Thoracic aorta (tissue), 2 donors: ENCODE measurements at regions not wholly inside any gene's neighbourhood (a gene's known extent, or its start where the extent isn't known, plus 50 kb on each side); places are given as distances from the start of the nearest gene placed in this dataset.

Source experiments
- ATAC-seq: fragments of 150-250 bp; one replicate; pipeline ENCODE4 v1.8.0; 2017; ENCODE audit warnings: low read depth; ENCODE audit not compliant: insufficient number of reproducible peaks, low FRiP score
- DNase-seq: peaks from one replicate; pipeline ENCODE4 v3.0.0-alpha.2; 2020; ENCODE audit warnings: low spot score
- H3K27ac ChIP-seq, 2 donors: fragments of 200-600 bp; sonication (generic); 1 replicate in 1 of 2; 2 replicates in 1 of 2; pipeline ENCODE4 v1.5.1; 2016; ENCODE audit warnings: mild to moderate bottlenecking in 2 of 2, moderate library complexity in 2 of 2
- H3K27me3 ChIP-seq: fragments of 200-600 bp; sonication (generic); replicated peaks from 2 replicates; pipeline ENCODE4 v1.6.0; 2016; ENCODE audit warnings: mild to moderate bottlenecking; ENCODE audit not compliant: insufficient read depth
- H3K36me3 ChIP-seq: fragments of 200-600 bp; sonication (generic); one replicate; pipeline ENCODE4 v1.5.1; 2016
- H3K4me1 ChIP-seq, 2 donors: fragments of 200-600 bp; sonication (generic); 1 replicate in 1 of 2; 2 replicates in 1 of 2; pipeline versions ENCODE4 v1.5.1 to v1.6.0; 2016; ENCODE audit warnings: low read depth in 2 of 2, mild to moderate bottlenecking in 1 of 2; ENCODE audit not compliant: control insufficient read depth in 1 of 2
- H3K4me3 ChIP-seq: fragments of 200-600 bp; sonication (generic); 2 replicates; pipeline ENCODE4 v1.5.1; 2016; ENCODE audit warnings: mild to moderate bottlenecking
- H3K9me3 ChIP-seq: fragments of 200-600 bp; sonication (generic); 2 replicates; pipeline ENCODE4 v1.5.1; 2016
- TF ChIP-seq, protein P1 (sequence below): fragments of 200-600 bp; sonication (generic); IDR thresholded peaks from one replicate; pipeline ENCODE4 v1.5.1; 2019; ENCODE audit warnings: antibody characterized with exemption

DNA sequence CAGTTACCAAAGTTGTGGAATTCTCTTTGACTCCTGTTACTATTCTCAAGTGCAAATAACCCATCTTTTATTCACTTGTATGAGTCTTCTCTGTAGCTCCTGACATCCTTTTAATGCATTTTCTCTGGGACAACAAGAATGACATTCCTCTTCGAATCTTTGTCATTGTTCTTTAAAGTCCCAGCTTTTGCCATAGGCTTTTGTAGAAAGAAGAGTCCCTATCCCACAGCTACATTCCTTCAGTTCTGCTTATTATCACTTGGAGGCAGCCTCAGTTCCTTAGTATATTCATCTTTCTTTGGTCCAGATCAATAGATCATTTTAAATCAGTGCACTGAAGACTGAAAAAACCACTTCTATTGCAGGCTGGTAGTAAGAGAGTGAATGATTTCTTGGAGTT lies 560.2 kb downstream of the DACH1 start:
- H3K27me3 ChIP-seq, result no peaks in the 10 kb centered on the region
- no peak for ATAC-seq
- TF ChIP-seq, protein P1, sequence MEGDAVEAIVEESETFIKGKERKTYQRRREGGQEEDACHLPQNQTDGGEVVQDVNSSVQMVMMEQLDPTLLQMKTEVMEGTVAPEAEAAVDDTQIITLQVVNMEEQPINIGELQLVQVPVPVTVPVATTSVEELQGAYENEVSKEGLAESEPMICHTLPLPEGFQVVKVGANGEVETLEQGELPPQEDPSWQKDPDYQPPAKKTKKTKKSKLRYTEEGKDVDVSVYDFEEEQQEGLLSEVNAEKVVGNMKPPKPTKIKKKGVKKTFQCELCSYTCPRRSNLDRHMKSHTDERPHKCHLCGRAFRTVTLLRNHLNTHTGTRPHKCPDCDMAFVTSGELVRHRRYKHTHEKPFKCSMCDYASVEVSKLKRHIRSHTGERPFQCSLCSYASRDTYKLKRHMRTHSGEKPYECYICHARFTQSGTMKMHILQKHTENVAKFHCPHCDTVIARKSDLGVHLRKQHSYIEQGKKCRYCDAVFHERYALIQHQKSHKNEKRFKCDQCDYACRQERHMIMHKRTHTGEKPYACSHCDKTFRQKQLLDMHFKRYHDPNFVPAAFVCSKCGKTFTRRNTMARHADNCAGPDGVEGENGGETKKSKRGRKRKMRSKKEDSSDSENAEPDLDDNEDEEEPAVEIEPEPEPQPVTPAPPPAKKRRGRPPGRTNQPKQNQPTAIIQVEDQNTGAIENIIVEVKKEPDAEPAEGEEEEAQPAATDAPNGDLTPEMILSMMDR, result no peak
- no peak overlapping the region for H3K4me3 ChIP-seq
- no peak overlapping the region for H3K27ac ChIP-seq
- no peaks in the 10 kb centered on the region for H3K4me1 ChIP-seq
- no peak for DNase-seq
- no peaks in the 10 kb centered on the region for H3K36me3 ChIP-seq
- H3K9me3 ChIP-seq, result no peaks in the 10 kb centered on the region

DNA sequence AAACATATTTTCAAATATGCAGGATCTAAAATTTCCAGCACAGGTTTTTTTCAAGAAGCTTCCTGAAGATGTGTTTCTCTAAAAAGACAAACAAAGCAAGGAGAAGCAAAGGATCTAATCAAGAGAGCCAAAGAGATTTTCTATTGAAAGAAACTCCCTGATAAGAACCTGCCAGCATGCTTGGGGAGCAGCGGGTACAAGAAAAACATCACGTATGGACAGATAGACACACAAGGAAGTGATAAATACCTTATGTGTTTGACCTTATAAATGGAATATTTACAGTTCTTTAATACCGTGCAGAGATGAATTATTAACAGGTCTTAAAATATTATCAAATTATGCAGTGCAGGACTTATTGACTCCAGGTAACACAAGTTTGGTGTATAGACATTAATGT lies 562.1 kb downstream of the DACH1 start:
- H3K27ac ChIP-seq, result no peak overlapping the region
- no peaks in the 10 kb centered on the region for H3K36me3 ChIP-seq
- H3K27me3 ChIP-seq, result no peaks in the 10 kb centered on the region
- DNase-seq, result no peak
- TF ChIP-seq, protein P1, result no peak
- H3K9me3 ChIP-seq, result no peaks in the 10 kb centered on the region
- no peaks in the 10 kb centered on the region for H3K4me1 ChIP-seq
- no peak for ATAC-seq
- H3K4me3 ChIP-seq, result no peak overlapping the region

DNA sequence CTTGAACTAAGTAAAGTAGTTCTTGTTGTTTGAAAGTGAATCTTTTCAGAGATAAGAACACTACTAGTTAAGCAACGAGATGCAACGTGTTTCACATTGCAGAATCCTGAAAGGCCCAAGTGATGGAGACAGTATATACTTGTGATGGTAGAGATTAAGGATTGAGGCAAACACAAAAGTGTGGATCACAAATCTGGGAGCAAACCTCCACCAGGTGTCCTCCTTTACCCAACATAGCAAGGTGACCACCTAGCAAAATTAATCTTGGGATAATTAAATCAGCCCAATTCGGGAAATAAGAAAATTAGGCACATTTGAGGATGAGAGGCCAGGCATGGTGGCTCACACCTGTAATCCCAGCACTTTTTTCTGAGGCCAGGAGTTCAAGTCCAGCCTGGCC lies 563.9 kb downstream of the DACH1 start:
- no peak for DNase-seq
- Histone ChIP-seq H3K36me3 (no peaks in the 10 kb centered on the region), H3K27ac (no peak overlapping the region), H3K9me3 (no peaks in the 10 kb centered on the region), H3K27me3 (no peaks in the 10 kb centered on the region), H3K4me1 (no peaks in the 10 kb centered on the region), H3K4me3 (no peak overlapping the region)
- TF ChIP-seq, protein P1, result no peak
- ATAC-seq, result no peak

DNA sequence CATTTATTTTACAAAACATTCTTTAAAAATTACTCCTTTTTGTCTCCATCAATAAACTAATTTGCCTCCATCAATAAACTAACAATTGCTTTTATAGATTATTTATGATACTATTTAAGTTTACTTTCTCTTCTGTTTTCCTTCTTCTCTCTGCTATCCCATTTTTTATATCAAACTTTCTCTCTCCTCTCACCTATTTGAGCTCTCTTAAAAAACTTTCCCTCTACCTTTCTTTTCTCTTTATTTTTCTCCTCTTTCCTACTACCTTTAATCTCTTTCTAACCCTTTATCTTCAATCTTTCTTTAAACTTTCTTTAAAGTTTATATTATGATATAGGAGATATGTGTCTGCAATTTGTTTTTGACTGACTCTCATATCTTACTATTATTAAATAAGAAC lies 566.4 kb downstream of the DACH1 start:
- DNase-seq (no peak), ATAC-seq (no peak)
- no peaks in the 10 kb centered on the region for H3K9me3 ChIP-seq
- H3K27me3 ChIP-seq, result no peaks in the 10 kb centered on the region
- H3K36me3 ChIP-seq, result no peaks in the 10 kb centered on the region
- TF ChIP-seq, protein P1, result no peak
- no peak overlapping the region for H3K27ac ChIP-seq
- H3K4me1 ChIP-seq, result no peaks in the 10 kb centered on the region
- H3K4me3 ChIP-seq, result no peak overlapping the region

DNA sequence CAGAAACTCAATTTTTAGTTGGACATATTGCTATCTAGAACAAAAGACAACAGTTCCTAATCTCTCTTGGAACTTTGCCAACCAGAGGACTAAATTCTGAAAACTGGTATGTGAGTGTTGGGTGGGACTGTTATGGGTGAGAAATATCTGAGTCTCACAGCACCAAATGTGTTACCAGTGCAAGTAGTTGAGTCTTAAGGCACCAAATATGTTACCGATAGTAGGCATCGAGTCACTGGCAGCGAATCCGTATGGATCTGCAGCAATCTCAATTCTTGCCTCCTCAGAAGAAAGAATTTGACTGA lies 575.2 kb downstream of the DACH1 start:
- H3K4me1 ChIP-seq, result no peaks in the 10 kb centered on the region
- ATAC-seq (no peak), DNase-seq (no peak)
- no peaks in the 10 kb centered on the region for H3K36me3 ChIP-seq
- no peak overlapping the region for H3K27ac ChIP-seq
- H3K9me3 ChIP-seq, result no peaks in the 10 kb centered on the region
- TF ChIP-seq, protein P1, result no peak
- H3K4me3 ChIP-seq, result no peak overlapping the region
- H3K27me3 ChIP-seq, result no peaks in the 10 kb centered on the region
